ENCODE measurements at regions not wholly inside any gene's neighbourhood (a gene's known extent, or its start where the extent isn't known, plus 50 kb on each side); places are given as distances from the start of the nearest gene placed in this dataset.

DNA sequence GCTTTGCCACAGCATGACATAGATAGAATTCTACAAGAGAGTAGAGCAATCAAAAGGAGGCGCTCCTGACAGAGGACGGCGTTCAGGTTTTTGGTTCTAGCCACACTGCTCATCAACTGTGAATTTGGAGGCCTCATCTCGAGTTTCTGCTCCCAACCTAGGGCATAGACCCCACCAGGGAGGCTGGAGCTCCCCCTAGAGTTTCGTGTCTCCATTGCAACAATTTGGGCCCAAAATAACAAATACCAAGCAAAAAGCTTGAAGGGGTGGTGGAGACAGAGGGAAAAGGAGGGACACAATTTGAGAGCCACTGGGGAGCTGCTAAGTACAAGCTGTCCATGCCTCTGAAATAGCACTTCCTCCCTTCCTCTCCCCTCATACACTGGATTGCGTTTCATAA lies 297.0 kb downstream of the GPATCH2 start:
- ATAC-seq: no peak

DNA sequence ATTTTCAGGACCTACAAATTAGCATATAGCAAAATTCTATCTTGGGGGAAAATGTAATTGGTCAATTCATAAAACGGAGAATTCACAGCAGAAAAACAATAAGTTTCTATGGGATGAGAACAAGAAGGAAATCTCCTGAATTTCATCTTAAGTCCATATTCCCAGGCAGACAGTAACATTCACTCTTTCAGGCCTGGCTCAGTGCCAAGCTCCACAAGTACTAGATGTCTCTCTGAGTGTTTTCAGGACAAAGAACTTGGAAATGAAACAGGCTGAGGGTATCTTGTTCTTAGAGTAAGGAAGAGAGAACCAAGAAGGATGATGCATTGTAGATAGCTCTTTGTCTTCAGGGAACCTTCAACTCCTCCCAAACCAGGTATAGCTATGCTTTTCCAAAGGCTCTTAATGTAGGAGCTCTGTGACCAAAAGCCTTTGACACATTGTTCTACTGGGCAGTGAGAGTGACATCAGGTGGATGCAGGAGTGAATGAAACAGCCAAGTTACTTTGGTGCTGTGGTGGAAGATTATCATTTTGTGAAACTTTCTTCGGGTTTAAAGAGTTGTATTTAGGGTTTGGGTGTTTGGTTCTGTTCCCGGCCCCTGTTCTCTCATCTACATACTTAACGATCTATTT lies 298.3 kb downstream of the GPATCH2 start:
- ChIA-PET POLR2A (no interaction called here), CTCF (interaction anchor here (1.3 kb wide), 1 partner anchor 29 kb away, joined by 3 read pairs; no protein-coding TSS in a partner anchor)
- Mint-ChIP-seq H3K4me1 (ENCODE audit: low read depth) (no peaks in the 10 kb centered on the region), H3K36me3 (ENCODE audit: low read depth) (no peaks in the 10 kb centered on the region), H3K27me3 (no peaks in the 10 kb centered on the region), H3K9me3 (peaks cover 3% of the 10 kb centered on the region), H3K4me3 (no peak overlapping the region), H3K27ac (no peak overlapping the region)
- ATAC-seq: no peak
- intact Hi-C loops (cut with micrococcal nuclease): no loop called here
- TF ChIP-seq CTCF (IDR thresholded peaks at IDR 0.05): no peak
- no peak for DNase-seq

More for the DNA sequence above, 297.0 kb downstream of the GPATCH2 start:
- DNase-seq: no peak
- POLR2A ChIA-PET: no interaction called here
- CTCF ChIA-PET: no interaction called here
- Mint-ChIP-seq H3K36me3 (ENCODE audit: low read depth) (no peaks in the 10 kb centered on the region), H3K4me3 (no peak overlapping the region), H3K27me3 (no peaks in the 10 kb centered on the region), H3K9me3 (peaks cover 3% of the 10 kb centered on the region), H3K27ac (no peak overlapping the region), H3K4me1 (ENCODE audit: low read depth) (no peaks in the 10 kb centered on the region)
- intact Hi-C loops (cut with micrococcal nuclease): no loop called here
- no peak for TF ChIP-seq CTCF (IDR thresholded peaks at IDR 0.05)

GRCh38 chr1:217331698-217332097 lies 299.2 kb downstream of the GPATCH2 start:
- no peak for TF ChIP-seq CTCF (IDR thresholded peaks at IDR 0.05)
- intact Hi-C loops (cut with micrococcal nuclease): no loop called here
- ATAC-seq (no peak), DNase-seq (no peak)
- CTCF ChIA-PET: no interaction called here
- Mint-ChIP-seq H3K9me3 (peaks cover 3% of the 10 kb centered on the region), H3K4me3 (no peak overlapping the region), H3K36me3 (ENCODE audit: low read depth) (no peaks in the 10 kb centered on the region), H3K4me1 (ENCODE audit: low read depth) (no peaks in the 10 kb centered on the region), H3K27ac (no peak overlapping the region), H3K27me3 (no peaks in the 10 kb centered on the region)
- POLR2A ChIA-PET: interaction anchor here (0.6 kb wide), 1 partner anchor 943 kb away, joined by 5 read pairs; no protein-coding TSS in a partner anchor

- POLR2A ChIA-PET: no interaction called here
- TF ChIP-seq CTCF (IDR thresholded peaks at IDR 0.05): no peak
- intact Hi-C loops (cut with micrococcal nuclease): no loop called here
- CTCF ChIA-PET: no interaction called here
- Mint-ChIP-seq H3K4me3 (no peak overlapping the region), H3K27ac (no peak overlapping the region), H3K27me3 (no peaks in the 10 kb centered on the region), H3K9me3 (peaks cover 3% of the 10 kb centered on the region), H3K36me3 (ENCODE audit: low read depth) (no peaks in the 10 kb centered on the region), H3K4me1 (ENCODE audit: low read depth) (no peaks in the 10 kb centered on the region)
- no peak for DNase-seq
- no peak for ATAC-seq
Observed at GRCh38 chr1:217327901-217328300, 303.0 kb downstream of the GPATCH2 start.

DNA sequence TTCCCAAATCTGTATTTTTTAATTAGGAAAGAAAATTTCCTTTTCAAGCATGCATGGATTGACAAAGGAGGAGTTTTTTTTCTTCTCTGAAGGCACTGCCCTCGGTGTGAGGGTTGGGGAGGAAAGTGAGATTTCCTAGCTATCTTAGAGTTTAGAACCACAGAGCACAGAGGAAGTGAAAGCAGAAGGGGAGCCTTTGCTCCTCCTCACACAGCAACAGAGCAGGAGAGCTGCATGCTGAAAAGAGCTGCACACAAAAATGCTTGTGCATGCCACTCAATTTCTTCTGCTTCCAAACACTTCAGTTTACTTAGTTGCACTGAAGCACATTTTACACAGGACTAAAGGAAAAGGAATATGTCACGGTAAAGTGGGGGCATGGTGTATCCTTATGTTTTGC lies 308.1 kb downstream of the GPATCH2 start:
- intact Hi-C loops (cut with micrococcal nuclease): no loop called here

More for the DNA sequence above, 308.1 kb downstream of the GPATCH2 start:
- Mint-ChIP-seq H3K27ac (no peak overlapping the region), H3K9me3 (no peaks in the 10 kb centered on the region), H3K4me1 (ENCODE audit: low read depth) (no peaks in the 10 kb centered on the region), H3K4me3 (no peak overlapping the region), H3K36me3 (ENCODE audit: low read depth) (no peaks in the 10 kb centered on the region), H3K27me3 (no peaks in the 10 kb centered on the region)
- POLR2A ChIA-PET: no interaction called here
- CTCF ChIA-PET: no interaction called here
- ATAC-seq: no peak
- no peak for TF ChIP-seq CTCF (IDR thresholded peaks at IDR 0.05)
- DNase-seq: no peak
